Prostate gland (tissue), 2 donors: ENCODE measurements at regions not wholly inside any gene's neighbourhood (a gene's known extent, or its start where the extent isn't known, plus 50 kb on each side); places are given as distances from the start of the nearest gene placed in this dataset.

Source experiments
- CTCF ChIP-seq, 4 experiments: fragments of 200-600 bp in 2 of 4; fragments of 450-650 bp in 2 of 4; sonication (generic) in 2 of 4; IDR thresholded peaks; 1 replicate in 3 of 4; 2 replicates in 1 of 4; pipeline ENCODE4 v1.5.1; 2016 to 2019; ENCODE audit warnings: antibody characterized with exemption in 4 of 4, mild to moderate bottlenecking in 2 of 4, moderate library complexity in 2 of 4
- POLR2A ChIP-seq: fragments of 450-650 bp; IDR thresholded peaks from one replicate; pipeline ENCODE4 v1.6.1; 2016; ENCODE audit warnings: antibody characterized with exemption, mild to moderate bottlenecking

GRCh38 chr10:22875581-22875980 lies 52.3 kb upstream of the ARMC3 start:
- no peak for TF ChIP-seq CTCF (IDR thresholded peaks at IDR 0.05)
- TF ChIP-seq POLR2A: no peak
